Stimulated activated CD8-positive, alpha-beta memory T cell treated with anti-CD3 and anti-CD28 coated beads, Interleukin-4, amount 100 ng/mL, for 48 hours (primary cell): ENCODE measurements at regions not wholly inside any gene's neighbourhood (a gene's known extent, or its start where the extent isn't known, plus 50 kb on each side); places are given as distances from the start of the nearest gene placed in this dataset.
"Not testable (repeated sequence)": the region's sequence is repeated elsewhere in the genome, so short reads cannot be mapped to it uniquely, and the experiment has no call there.

ENCODE experiments used
- DNase-seq: peaks from one replicate; pipeline ENCODE4 v3.0.0-alpha.2; 2020

- DNase-seq, result no peak
These were observed 53.1 kb upstream of the BEND4 start for GRCh38 chr4:42205541-42205940.

DNA sequence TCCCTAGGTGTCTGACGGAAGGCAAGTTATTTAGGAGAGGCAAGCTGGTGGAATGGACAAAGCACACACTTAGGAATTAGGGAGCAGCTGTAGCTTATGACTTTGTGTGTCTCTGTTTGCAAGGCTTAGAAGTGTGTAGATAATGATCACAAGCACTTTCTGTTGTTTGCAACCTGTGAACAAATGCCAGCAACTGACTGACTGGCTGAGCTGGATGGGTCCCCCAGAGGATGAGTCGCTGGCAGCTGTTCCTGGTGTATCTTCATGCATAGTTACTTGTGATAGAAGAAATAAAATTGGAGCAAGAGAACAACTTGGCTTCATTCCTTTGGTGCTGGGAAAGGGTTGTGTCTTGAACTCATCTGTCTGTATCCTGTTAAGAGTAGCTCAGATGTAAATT lies 64.2 kb upstream of the BEND4 start:
- no peak for DNase-seq

GRCh38 chr4:42225286-42225685 lies 72.8 kb upstream of the BEND4 start:
- DNase-seq, result no peak

DNA sequence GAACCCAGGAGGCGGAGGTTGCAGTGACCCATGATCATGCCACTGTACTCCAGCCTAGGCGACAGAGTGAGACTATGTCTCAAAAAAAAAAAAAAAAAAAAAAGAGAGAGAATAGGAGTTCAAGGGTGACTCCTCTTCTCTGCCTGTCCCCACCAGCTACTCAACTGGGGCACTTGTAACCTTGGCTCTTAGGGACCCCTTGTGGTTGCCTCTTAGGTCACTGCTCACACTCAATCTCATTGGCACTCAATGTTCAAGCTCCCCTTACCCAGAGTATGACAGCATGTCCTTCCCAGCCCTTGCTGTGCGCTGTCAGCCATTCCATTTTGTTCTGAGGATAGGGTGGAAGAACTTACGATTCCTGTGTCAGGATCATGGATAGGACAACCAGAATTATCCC lies 82.4 kb upstream of the BEND4 start:
- no peak for DNase-seq

DNA sequence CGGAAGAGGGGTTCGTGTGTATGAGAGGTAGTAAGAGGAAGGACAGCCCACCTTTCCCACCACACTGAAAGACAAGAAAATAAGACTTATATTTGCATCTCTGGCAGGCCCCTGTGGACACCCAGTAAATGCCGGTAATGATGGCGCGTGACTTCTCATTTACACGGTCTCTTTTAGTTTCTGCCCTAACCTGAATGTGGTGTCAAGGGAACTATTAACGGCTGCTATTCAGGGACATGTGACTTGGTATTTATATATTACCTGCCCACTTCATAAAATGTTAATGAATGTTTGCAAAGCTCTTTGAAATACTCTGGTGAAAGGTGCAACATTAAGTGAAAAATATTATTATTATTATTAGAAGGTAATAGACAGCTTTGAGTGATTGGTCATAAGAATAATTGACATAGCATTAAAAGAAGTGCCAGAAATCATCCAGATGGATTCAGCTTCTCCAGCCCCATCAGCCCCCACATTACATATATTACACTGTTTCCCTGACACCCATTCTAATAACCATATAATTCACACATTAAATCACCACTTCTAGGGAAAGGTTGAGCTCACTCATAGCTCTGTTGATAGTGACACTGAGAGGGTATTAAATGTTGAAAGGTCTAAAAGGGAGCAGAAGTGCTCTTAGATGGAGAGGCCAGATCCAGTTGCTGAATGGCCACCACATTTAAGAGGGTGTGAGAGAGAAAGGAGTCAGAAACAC lies 83.0 kb upstream of the BEND4 start:
- no peak for DNase-seq

DNA sequence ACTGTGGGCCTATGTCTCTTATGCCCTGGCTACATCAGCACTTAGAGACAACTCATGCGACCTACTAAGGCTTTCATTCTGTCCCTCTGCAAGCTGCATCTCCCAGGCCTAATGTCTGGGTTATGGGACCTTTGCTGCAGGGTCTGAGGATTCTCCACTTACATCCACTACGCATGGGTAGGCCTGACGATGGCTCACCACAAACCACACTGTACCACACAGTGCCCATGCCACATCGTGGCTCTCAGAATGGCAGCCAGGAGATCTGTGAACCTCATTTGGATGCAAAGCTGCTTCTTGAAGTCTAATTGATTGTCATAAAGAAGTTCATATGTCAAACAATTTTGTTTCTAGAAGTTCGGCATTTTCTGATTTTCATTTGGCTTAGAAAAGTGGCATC lies 84.6 kb upstream of the BEND4 start:
- DNase-seq, result no peak

DNA sequence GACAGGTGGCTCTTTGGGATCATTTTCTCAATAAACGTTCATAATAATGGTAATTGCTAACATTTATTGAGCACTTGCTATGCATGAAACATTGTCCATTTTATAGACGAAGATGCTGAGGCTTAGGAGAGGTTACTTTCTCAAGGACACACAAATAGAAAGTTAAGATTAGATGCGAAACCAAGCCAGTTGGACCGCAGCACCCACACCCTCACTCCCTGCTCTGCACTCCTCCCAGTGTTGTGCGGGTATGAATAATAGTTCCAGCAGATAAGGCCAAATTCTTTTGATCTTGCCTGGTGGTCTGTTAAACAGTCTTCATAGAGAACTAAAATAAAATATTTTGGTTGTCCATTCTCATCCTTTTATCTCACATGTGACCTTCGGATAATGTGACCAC lies 85.0 kb upstream of the BEND4 start:
- DNase-seq, result no peak

- no peak for DNase-seq
These were observed 96.5 kb upstream of the BEND4 start for GRCh38 chr4:42248972-42249371.

DNA sequence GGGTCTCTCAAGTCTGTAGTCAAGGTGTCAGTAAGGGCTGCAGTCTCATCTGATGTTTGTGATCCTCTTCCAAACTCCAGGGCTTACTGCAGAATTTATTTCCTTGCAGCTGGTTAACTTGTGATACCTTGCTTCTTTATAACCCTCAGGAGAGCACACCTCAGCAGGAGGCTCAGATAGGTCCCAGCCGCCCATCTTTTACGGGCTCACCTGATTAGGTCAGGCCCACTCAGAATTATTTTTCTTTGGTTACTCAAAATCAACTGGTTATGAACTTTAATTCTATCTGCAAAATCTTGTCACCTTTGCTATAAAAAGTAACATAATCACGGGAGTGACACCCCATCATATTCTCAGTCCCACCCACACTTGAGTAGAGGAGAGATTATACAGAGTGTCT lies 99.9 kb upstream of the BEND4 start:
- DNase-seq, result no peak

DNA sequence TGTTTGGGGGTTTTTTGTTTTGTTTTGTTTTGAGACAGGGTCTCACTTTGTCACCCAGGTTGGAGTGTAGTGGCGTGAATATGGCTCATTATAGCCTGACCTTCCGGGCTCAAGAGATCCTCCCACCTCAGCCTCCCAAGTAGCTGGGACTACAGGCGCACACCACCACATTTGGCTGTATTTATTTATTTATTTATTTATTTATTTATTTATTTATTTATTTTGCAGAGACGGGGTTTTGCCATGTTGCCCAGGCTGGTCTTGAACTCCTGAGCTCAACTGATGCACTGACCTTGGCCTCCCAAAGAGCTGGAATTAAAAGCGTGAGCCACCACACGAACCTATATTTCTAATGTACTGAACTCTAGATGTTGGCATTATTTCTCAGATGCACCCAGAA lies 105.2 kb upstream of the BEND4 start:
- not testable (repeated sequence) for DNase-seq

DNA sequence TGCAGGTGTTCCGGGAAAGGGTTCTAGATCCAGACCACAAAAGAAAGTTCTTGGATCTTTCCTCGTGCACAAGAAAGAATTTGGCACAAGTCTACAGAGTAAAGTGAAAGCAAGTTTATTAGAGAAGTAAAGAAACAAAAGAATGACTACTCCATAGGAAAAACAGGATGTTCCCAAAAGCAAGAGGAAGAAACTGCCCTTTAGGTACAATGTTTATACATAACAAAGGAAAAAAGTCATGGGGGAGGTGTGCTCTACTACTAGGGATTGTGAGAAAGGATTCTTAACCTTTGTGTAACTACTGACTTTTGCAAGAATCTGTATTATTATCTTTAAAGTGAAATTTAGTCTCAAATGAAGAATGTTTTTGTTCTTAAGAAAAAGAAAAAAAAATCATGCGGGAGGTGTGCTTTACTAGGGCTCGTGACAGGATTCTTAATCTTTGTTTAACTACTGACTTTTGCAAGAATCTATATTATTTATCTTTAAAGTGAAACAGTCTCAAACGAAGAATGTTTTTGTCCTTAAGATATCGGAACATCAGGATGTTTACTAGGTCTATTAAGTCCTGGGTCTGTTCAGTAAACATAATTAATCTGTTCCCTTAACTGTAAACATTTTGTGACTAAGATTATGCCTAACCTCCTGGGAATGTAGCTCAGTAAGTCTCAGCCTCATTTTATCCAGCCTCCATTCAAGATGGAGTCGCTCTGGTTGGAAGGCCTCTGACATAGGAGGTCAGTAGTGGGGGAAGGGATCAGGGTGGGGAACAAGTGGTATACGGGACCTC lies 110.4 kb upstream of the BEND4 start:
- no peak for DNase-seq

- DNase-seq, result no peak
These were observed 113.5 kb upstream of the BEND4 start for GRCh38 chr4:42265782-42266602.

DNA sequence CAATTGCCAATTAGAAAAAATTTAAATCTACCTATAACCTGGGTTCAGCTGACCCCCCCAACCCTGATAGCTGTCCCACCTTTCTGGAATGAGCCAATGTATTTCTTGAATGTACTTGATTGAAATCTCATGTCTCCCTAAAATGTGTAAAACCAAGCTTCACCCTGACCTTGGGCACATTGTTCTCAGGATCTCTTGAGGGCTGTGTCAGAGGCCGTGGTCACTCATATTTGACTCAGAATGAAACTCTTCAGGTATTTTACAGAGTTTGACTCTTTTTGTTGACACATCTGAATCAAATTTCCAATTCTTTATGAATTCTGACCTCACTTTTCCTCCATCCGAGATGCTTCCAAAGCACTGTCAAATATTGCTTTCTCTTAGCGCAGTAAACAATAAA lies 115.3 kb upstream of the BEND4 start:
- no peak for DNase-seq

- DNase-seq, result no peak
These were observed 116.4 kb upstream of the BEND4 start for GRCh38 chr4:42268824-42269223.

DNA sequence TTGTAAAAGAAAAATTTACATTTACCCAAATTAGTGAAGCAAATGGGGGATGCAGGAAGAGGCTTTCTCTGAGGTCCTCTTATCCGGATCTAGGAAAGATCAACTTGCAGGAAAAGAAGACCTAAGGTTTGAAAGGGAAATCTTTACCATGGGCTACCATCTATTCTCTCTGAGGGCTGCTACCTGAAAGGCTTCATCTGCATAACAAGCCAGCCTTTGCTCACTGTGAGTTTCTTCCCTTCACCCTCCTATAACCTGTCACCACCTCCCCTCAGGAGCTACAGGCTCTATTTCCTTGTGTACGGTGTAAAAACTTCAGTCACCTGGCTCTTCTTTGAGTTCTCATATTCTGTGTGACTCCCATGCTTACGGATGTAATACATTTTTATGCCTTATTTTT lies 118.6 kb upstream of the BEND4 start:
- no peak for DNase-seq

GRCh38 chr4:42277291-42277690 lies 120.0 kb upstream of the SHISA3 start:
- no peak for DNase-seq

DNA sequence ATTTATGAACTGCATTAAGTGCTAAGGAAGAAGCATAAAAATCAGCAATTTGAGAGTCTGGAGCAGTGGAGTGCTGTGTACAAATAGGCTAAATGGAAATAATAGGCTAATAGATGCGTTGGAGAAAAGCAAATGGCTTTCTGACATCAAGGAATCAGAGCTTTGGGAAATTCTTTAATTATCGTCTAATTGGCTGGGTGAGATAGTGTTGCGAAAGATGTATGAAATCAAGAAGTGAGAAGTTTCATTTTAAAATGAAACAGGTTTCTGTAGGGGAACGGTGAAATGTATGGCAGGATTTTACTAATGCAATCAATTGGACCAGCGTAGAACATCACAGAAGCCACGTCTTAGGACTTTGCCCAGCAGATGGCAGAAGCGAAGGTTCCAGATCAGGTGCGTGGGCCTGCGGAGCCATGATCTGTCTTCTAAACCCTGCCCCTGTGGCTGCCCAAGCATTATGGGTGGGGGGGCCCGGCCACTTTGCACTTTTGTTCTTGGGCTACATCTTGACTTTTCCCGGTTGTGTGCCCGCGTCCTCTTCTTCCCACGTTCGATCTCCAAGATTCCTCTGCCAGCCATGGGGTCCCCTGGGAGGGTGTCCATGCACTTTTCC lies 118.5 kb upstream of the SHISA3 start:
- no peak for DNase-seq

- peak; percentile 27 for DNase-seq
These were observed 116.8 kb upstream of the SHISA3 start for GRCh38 chr4:42280327-42281095.

DNA sequence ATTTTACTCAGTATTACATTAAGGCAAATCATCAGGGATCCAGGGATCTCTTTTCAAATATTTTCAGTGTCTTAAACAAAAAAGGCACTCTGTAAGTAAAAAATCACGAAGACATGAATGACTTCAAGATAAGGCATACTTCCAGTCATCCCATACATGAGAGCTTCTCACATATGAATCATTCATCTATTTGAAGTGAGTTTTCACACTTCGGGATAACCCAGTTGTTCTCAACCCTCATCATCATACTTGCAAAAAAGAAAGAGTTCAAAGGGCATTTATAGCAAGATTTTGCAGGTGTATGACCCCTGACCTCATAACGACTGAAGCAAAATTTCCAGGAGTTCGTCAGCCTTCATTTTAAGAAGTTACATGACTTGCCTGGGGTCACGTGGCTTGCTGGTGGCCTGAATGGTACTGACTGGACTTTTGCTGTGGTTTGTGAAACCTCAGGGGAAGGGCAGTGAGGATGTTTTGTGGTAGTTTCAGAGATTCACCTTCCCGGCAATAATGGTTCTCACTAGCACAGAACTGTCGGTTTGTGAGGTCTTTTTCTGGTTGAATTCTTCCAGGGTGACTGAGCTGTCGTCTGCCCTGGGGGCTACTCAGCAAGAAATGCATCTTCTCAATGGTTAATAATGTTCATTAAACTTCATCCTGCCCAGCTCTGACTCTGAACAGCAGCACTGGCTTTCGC lies 115.8 kb upstream of the SHISA3 start:
- no peak for DNase-seq

DNA sequence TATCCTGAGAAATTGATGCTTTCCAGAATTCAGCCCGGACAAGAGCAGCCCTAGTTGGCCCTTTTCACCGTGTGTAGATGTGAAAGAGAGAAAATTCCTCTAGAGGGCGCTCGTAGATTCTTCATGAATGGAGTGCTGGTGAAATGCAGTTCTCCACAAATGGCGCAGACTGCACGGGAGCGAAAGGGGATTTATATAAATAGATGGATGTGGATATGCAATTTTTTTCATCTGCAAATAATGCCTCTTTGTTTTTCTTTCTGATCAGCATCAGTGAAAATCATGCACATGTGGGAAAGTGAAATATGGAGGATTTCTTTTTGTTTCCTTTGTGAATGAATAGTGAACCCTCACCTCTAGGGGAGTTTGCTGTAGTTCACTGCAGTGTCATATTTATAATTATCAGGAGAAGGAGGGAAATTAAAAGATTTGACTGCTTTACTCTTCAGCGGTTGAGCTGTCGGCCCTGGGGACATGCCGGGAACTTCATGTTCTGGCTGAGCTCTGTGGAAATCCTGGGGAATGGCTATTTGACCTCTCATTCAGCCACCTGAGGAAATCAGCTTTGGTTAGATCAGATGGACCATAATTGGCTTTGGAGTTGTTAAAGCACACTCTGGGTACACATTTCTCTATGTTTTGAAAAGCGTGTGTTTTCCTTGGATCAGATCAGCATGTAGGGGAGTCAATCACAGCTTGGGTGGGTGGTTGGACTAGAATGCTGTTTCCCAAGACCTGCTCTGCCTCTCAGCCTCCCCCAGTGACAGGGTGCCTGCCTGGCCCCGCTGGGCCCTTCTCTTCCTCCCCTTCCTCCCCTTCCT lies 115.0 kb upstream of the SHISA3 start:
- peak; percentile 34 for DNase-seq

- no peak for DNase-seq
These were observed 113.3 kb upstream of the SHISA3 start for GRCh38 chr4:42284030-42284429.
